IMR-90 (cell line): ENCODE measurements at regions not wholly inside any gene's neighbourhood (a gene's known extent, or its start where the extent isn't known, plus 50 kb on each side); places are given as distances from the start of the nearest gene placed in this dataset.
"Not testable (repeated sequence)": the region's sequence is repeated elsewhere in the genome, so short reads cannot be mapped to it uniquely, and the experiment has no call there.

Source experiments
- ATAC-seq: fragments of 200-7000 bp; cut with Tn5 transposase; 2 replicates; pipeline ENCODE4 v1.9.1; 2020; ENCODE audit warnings: low read depth, mild to moderate bottlenecking, moderate library complexity
- BruUV-seq: library from RNA; stranded (reverse); fragments of 400-500 nt; replicated peaks from 2 replicates; lab custom pipeline; 2021; lab: Mats Ljungman, UMichigan
- CTCF ChIA-PET: fragments of 300-600 bp; formaldehyde crosslinking; extraction: SDS; loops from one replicate; lab custom pipeline; 2021; ENCODE audit warnings: antibody characterized with exemption; lab: Yijun Ruan, JAX
- POLR2A ChIA-PET: fragments of 300-600 bp; sonication (Branson Sonifier 250); formaldehyde crosslinking; loops from one replicate; lab custom pipeline; 2022; ENCODE audit warnings: antibody characterized with exemption; ENCODE audit not compliant: unreplicated experiment; lab: Charles Lee
- DNase-seq: peaks from one replicate; pipeline ENCODE4 v3.0.0; 2013
- H2AFZ ChIP-seq: replicated peaks from 2 replicates; pipeline ENCODE3; 2013; ENCODE audit warnings: low read length, mild to moderate bottlenecking; ENCODE audit not compliant: poor library complexity
- H2AK5ac ChIP-seq: 2 replicates; pipeline ENCODE4 v1.6.1; 2013; ENCODE audit warnings: low read depth, low read length, inconsistent platforms
- H2AK9ac ChIP-seq: replicated peaks from 2 replicates; pipeline ENCODE3; 2013; ENCODE audit warnings: mild to moderate bottlenecking, low read depth, low read length, moderate library complexity; ENCODE audit not compliant: poor library complexity
- H2BK120ac ChIP-seq: 2 replicates; pipeline ENCODE4 v1.6.1; 2013; ENCODE audit warnings: low read depth, low read length, inconsistent platforms
- H2BK15ac ChIP-seq: 3 replicates; pipeline ENCODE4 v1.6.1; 2013; ENCODE audit warnings: low read depth, low read length, inconsistent platforms
- H2BK20ac ChIP-seq: 2 replicates; pipeline ENCODE4 v1.6.1; 2013; ENCODE audit warnings: low read depth, mild to moderate bottlenecking, inconsistent platforms, low read length, moderate library complexity
- H2BK5ac ChIP-seq: 2 replicates; pipeline ENCODE4 v1.6.1; 2013; ENCODE audit warnings: mild to moderate bottlenecking, low read depth, low read length, inconsistent platforms; ENCODE audit not compliant: poor library complexity, severe bottlenecking
- H3K14ac ChIP-seq: replicated peaks from 2 replicates; pipeline ENCODE4 v1.6.1; 2013; ENCODE audit warnings: low read depth, low read length, inconsistent platforms
- H3K18ac ChIP-seq: 2 replicates; pipeline ENCODE4 v1.6.1; 2013; ENCODE audit warnings: low read depth, low read length, control low read depth
- H3K23ac ChIP-seq: 2 replicates; pipeline ENCODE4 v1.6.1; 2013; ENCODE audit warnings: low read depth, low read length, inconsistent platforms
- H3K27ac ChIP-seq: 2 replicates; pipeline ENCODE4 v1.5.1; 2013; ENCODE audit warnings: mild to moderate bottlenecking, control low read depth, low read length; ENCODE audit not compliant: insufficient read depth
- H3K27me3 ChIP-seq: 2 replicates; pipeline ENCODE4 v1.6.1; 2013; ENCODE audit warnings: low read length; ENCODE audit not compliant: control insufficient read depth, insufficient read depth
- H3K36me3 ChIP-seq: 2 replicates; pipeline ENCODE4 v1.6.1; 2013; ENCODE audit warnings: low read length, mixed read lengths; ENCODE audit not compliant: control insufficient read depth, insufficient read depth
- H3K4ac ChIP-seq: 2 replicates; pipeline ENCODE4 v1.6.1; 2013; ENCODE audit warnings: low read depth, low read length, inconsistent platforms
- H3K4me1 ChIP-seq: 2 replicates; pipeline ENCODE4 v1.6.1; 2013; ENCODE audit warnings: low read length, mixed read lengths; ENCODE audit not compliant: control insufficient read depth, insufficient read depth
- H3K4me2 ChIP-seq: 2 replicates; pipeline ENCODE4 v1.6.1; 2013; ENCODE audit warnings: low read depth, mild to moderate bottlenecking, control low read depth, low read length, moderate library complexity
- H3K4me3 ChIP-seq: 2 replicates; pipeline ENCODE4 v1.5.1; 2013; ENCODE audit warnings: low read depth, mild to moderate bottlenecking, control low read depth, low read length, moderate library complexity; ENCODE audit not compliant: insufficient read depth
- H3K56ac ChIP-seq: 2 replicates; pipeline ENCODE4 v1.6.1; 2013; ENCODE audit warnings: low read length, inconsistent platforms; ENCODE audit not compliant: insufficient read depth; ENCODE audit errors: extremely low read depth
- H3K79me1 ChIP-seq, 2 experiments: 2 replicates each; pipeline ENCODE4 v1.6.1; 2013; ENCODE audit warnings: low read length in 2 of 2, inconsistent platforms in 1 of 2, low read depth in 1 of 2
- H3K9ac ChIP-seq: 2 replicates; pipeline ENCODE4 v1.6.1; 2013; ENCODE audit warnings: low read depth, low read length, control low read depth
- H3K9me1 ChIP-seq: 2 replicates; pipeline ENCODE4 v1.6.1; 2013; ENCODE audit warnings: low read length, inconsistent platforms; ENCODE audit not compliant: insufficient read depth
- H3K9me3 ChIP-seq: 2 replicates; pipeline ENCODE4 v1.6.1; 2013; ENCODE audit warnings: low read length; ENCODE audit not compliant: control insufficient read depth, insufficient read depth
- H4K20me1 ChIP-seq: 2 replicates; pipeline ENCODE4 v1.6.1; 2013; ENCODE audit warnings: low read length, inconsistent platforms; ENCODE audit not compliant: insufficient read depth
- H4K5ac ChIP-seq: 2 replicates; pipeline ENCODE4 v1.6.1; 2013; ENCODE audit warnings: mild to moderate bottlenecking, low read depth, low read length, control low read depth
- H4K8ac ChIP-seq, 2 experiments: 2 replicates each; pipeline ENCODE4 v1.6.1; 2013; ENCODE audit warnings: low read depth in 2 of 2, low read length in 2 of 2, control low read depth in 1 of 2, inconsistent platforms in 1 of 2
- H4K91ac ChIP-seq: 2 replicates; pipeline ENCODE4 v1.6.1; 2013; ENCODE audit warnings: low read depth, low read length, inconsistent platforms; ENCODE audit not compliant: insufficient read depth
- MAFK ChIP-seq: IDR thresholded peaks from 2 replicates; pipeline ENCODE4 v1.6.1; 2012; ENCODE audit warnings: low read depth, low read length, improper control_type of control experiment
- POLR2A ChIP-seq: IDR thresholded peaks from 2 replicates; pipeline ENCODE4 v1.6.1; 2012; ENCODE audit warnings: mild to moderate bottlenecking, low read depth, low read length
- RAD21 ChIP-seq: IDR thresholded peaks from 2 replicates; pipeline ENCODE4 v1.6.1; 2012; ENCODE audit warnings: low read length, improper control_type of control experiment
- WGBS, 2 experiments: methylation state at CpG; one replicate each; pipeline versions ENCODE4 v1.1.5 to v1.1.7; 2013; ENCODE audit warnings: missing lambda C conversion rate in 2 of 2; ENCODE audit not compliant: insufficient read length in 1 of 2; ENCODE audit errors: extremely low coverage in 2 of 2; 5-methylcytosine and 5-hydroxymethylcytosine counted together
- dilution Hi-C: fragments of 300-500 bp; cut with HindIII; formaldehyde crosslinking; loops from one replicate; pipeline ENCODE4 v1.14.3; 2018; ENCODE audit warnings: low sequenced_read_pairs; ENCODE audit not compliant: unreplicated experiment
- in situ Hi-C: fragments of 300-500 bp; cut with MboI; formaldehyde crosslinking; loops from 3 replicates; pipeline ENCODE4 v1.14.3; 2019; ENCODE audit warnings: low sequenced_read_pairs, inconsistent platforms, mixed read lengths
- intact Hi-C: fragments of 100-400 bp; cut with micrococcal nuclease; formaldehyde crosslinking; loops from 2 replicates; pipeline ENCODE4 v1.10.0; 2022

GRCh38 chr10:4276151-4276550, 491.1 kb upstream of the KLF6 start:
- ATAC-seq, result no peak

GRCh38 chr10:4274671-4275070, 489.7 kb upstream of the KLF6 start:
- H3K9me3 ChIP-seq, H3K9ac ChIP-seq, BruUV-seq, H2BK5ac ChIP-seq, ATAC-seq, H3K27ac ChIP-seq, H3K79me1 ChIP-seq, H4K5ac ChIP-seq, H2AFZ ChIP-seq, H2AK9ac ChIP-seq, H2BK20ac ChIP-seq, CTCF ChIA-PET, H3K27me3 ChIP-seq, H3K18ac ChIP-seq, H2BK120ac ChIP-seq, H2AK5ac ChIP-seq, H3K36me3 ChIP-seq, H3K56ac ChIP-seq, H3K4me3 ChIP-seq, dilution Hi-C loops, POLR2A ChIA-PET, H3K9me1 ChIP-seq, H4K20me1 ChIP-seq, intact Hi-C loops, H4K8ac ChIP-seq, DNase-seq, H3K4me2 ChIP-seq, H3K4ac ChIP-seq, H3K23ac ChIP-seq, H2BK15ac ChIP-seq, H3K4me1 ChIP-seq, H3K14ac ChIP-seq, H4K91ac ChIP-seq: not testable (repeated sequence)
- in situ Hi-C loops, result loop anchor here (25.0 kb wide), 1 partner anchor 488 kb away; no protein-coding TSS in a partner anchor

More at GRCh38 chr10:4276151-4276550, 491.1 kb upstream of the KLF6 start:
- no TSS peak for BruUV-seq
- H2AK9ac ChIP-seq, result no peak overlapping the region
- peaks cover 18% of the 10 kb centered on the region for H3K9me1 ChIP-seq
- H3K4me3 ChIP-seq, result no peak overlapping the region
- H3K27me3 ChIP-seq, result no peaks in the 10 kb centered on the region
- H2BK5ac ChIP-seq, result no peak overlapping the region
- no peak overlapping the region for H4K8ac ChIP-seq
- DNase-seq, result no peak
- WGBS, 2 experiments, result no CpG with 5 or more reads among the region's 4 CpGs
- POLR2A ChIA-PET, result no interaction called here
- TF ChIP-seq POLR2A (no peak), MAFK (no peak), RAD21 (no peak)
- H3K9me3 ChIP-seq, result no peaks in the 10 kb centered on the region
- intact Hi-C loops, result no loop called here
- no peak overlapping the region for H2BK20ac ChIP-seq
- H3K4me1 ChIP-seq, result peaks cover 18% of the 10 kb centered on the region
- H3K36me3 ChIP-seq, result no peaks in the 10 kb centered on the region
- H3K79me1 ChIP-seq, result no peaks in the 10 kb centered on the region; a peak in 1 of 4 replicates
- no peak overlapping the region; the same call in 1 of the 2 replicates for H2BK120ac ChIP-seq
- no peak overlapping the region for H4K5ac ChIP-seq
- H4K20me1 ChIP-seq, result no peaks in the 10 kb centered on the region
- dilution Hi-C loops, result no loop called here
- no peak overlapping the region for H3K4me2 ChIP-seq
- H4K91ac ChIP-seq, result no peak overlapping the region
- H3K14ac ChIP-seq, result no peak overlapping the region
- no peak overlapping the region for H3K56ac ChIP-seq
- no peak overlapping the region for H2AK5ac ChIP-seq
- H3K27ac ChIP-seq, result no peak overlapping the region
- no peak overlapping the region for H2AFZ ChIP-seq
- H3K18ac ChIP-seq, result no peak overlapping the region; the same call in 1 of the 2 replicates
- no peak overlapping the region for H3K23ac ChIP-seq
- H3K9ac ChIP-seq, result no peak overlapping the region
- H2BK15ac ChIP-seq, result no peak overlapping the region
- CTCF ChIA-PET, result no interaction called here
- no peak overlapping the region for H3K4ac ChIP-seq
- in situ Hi-C loops, result no loop called here
